HG03095 (cell line): ENCODE measurements at regions not wholly inside any gene's neighbourhood (a gene's known extent, or its start where the extent isn't known, plus 50 kb on each side); places are given as distances from the start of the nearest gene placed in this dataset.

Source experiments
- ATAC-seq: cut with Tn5 transposase; IDR thresholded peaks from one replicate; pipeline ENCODE4 v1.9.1; 2021; ENCODE audit warnings: moderate library complexity; ENCODE audit not compliant: unreplicated experiment

DNA sequence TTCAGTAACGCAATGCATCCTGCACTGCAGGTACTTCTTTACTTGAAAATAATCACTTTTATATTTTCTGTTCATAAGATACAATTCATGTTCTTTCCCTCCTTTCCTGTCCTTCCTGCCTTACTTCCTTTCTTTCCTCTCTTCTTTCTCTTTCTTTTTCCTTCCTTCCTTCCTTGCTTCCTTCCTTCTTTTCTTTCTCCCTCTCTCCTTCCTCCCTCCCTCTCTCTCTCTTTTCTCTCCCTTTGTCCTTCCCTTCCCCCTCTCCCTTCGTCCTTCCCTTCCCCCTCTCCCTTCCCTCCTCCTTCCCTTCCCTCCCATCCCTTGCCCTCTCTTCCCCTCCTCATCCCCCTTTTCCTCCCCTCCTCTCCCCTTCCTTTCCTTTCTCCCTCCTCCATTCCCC, 227.8 kb upstream of the KLF6 start:
- no peak for ATAC-seq

DNA sequence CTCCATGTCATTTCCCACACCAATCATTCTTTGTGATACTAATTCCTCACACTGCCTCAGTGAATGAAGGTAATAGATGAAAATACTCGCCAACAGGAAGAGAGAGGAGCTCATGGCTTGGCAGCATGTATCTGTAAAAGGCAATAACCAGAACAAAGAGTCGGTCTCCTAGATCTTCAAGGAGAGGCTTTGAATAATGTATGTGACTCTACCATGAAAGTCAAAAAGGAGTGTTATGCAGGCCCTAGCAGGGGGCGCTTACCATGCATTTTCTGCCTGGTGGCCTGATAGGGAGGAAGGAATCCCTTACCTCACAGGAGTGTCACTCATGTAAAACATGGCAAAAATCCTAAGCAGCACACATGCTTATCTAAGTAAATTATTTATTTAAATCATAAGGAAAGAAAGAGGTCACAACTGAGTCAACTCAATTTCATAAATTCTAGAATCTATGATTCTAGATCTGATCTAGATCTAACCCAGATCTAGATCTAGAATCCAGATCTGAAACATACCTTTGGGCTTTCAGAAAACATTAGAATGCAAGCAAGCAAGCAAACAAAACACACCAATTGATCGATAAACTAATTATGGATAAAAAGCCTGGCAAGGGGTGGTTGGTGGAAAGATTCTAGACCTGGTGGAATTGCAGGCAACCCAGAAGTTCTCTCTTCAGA, 226.3 kb upstream of the KLF6 start:
- no peak for ATAC-seq

- no peak for ATAC-seq
Measured at GRCh38 chr10:4008676-4009382, 223.8 kb upstream of the KLF6 start.

DNA sequence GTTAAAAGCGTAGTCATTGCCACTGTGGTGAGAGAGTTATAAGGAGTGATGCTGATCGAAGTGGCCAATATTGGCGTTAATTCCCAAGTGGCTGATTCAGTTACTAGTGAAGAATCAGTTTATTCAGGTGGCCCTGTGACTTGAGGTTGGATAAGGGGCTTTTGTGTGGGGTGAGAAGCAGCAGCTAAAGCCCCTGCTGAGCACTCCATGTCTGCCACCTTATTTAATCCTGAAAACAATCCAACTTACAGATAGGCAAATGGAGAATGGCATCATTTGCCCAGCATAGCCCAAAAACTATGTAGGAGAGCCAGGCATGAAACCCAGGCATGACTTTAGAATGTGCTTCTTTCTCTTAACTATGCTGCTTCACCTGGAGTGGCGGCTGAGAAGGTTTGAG, 222.8 kb upstream of the KLF6 start:
- no peak for ATAC-seq

- ATAC-seq: no peak
Measured at GRCh38 chr10:4006858-4007257, 221.8 kb upstream of the KLF6 start.

GRCh38 chr10:4006051-4006450, 221.0 kb upstream of the KLF6 start:
- ATAC-seq: no peak

DNA sequence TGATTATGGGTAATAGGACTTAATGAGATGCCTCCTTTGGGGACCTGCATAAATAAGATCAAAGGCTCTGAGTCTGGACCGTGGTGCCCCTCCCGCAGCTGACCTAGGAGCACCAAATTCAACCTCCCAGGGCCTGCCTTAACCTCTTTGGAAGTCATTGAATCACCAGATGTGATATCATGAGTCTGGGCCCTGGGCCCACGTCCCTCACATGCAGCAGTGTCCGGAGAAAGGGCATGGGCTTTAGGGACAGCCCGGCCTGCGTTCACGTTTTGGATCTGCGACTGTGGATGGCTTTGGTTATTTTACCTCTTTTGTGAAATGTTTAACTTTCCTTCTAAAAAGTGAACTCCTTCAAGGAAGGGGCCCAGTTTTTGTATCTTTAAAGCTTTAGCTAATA, 220.0 kb upstream of the KLF6 start:
- no peak for ATAC-seq

DNA sequence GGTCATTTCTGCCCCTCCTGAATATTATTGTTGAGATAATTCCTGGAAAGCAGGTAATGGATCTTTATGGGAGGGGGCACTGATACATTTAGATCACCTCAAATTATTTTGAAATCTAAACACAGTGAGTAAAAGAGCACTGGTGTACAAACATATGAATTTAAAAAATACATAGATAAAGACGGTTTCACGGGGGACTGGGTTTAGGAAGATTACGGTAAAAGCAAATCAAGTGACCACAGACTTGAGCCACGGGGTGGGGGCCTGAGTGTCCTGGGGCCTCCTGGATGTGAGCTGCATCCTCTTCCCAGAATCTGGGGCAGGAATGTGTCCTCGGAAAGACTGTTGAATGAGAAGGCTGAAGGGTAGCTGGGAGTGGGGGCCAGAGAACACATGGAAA, 219.1 kb upstream of the KLF6 start:
- no peak for ATAC-seq

DNA sequence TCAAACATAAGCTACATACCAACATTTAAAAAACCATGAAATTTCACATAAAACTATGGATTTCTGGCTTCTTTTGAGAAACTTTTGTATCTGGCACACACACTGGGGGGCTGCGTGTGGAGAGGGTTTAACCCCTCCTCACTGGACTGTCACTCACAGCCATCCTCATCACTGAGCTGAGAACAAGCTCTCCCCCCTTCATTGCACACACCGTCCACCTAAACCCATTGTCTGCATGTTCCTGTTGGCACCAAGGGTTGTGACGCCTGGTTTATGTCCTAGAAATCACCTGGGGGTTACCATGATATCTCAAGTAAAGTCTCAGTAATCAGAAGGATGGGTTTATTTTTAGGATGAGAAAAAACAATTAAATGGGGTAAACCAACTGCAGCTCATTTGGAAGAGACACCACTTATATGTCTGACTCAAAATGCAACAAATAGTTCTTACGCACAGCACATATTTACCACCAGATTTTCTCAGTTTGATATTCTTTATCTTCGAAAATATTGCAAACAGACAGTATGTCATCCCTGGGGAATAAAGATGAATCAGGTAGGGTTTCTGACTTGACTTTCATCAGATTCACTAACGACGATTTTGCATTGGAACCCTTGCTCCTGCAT, 218.5 kb upstream of the KLF6 start:
- no peak for ATAC-seq

DNA sequence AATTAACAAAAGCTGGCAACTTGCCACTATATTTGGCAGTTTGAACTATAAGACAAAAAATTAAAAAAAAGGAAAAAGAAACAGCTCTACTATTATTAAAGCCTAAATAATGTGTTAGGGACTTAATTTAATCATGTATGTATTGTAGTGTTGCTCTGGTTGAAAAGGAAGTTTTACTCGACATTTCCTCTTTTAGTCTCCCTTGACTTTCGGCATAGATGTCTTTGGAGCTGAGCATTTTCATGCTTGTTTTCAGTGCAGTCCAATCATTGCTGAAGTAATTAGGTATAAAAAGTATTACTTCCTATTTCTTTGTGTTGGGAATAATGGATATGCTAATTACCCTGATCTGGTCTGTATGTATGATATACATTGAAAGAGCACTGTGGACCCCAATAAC, 216.8 kb upstream of the KLF6 start:
- ATAC-seq: no peak

DNA sequence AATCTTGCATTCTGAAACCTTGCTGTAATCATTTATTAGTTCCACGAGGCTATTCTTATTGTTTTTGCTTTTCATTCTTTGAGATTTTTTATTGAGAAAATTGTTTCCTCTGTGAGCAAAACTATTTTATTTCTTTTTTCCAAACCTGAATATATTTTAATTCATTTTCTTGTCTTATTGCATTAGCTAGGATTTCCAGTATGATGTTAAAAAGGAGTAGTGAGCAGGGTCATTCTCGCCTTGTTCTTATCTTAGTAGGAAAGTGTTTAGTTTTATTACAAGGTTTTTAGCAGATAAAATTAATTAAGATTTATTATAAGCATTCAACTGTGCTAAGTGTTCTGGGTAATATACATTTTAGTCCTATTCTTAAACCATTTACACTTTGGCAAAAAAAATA, 214.6 kb upstream of the KLF6 start:
- no peak for ATAC-seq

DNA sequence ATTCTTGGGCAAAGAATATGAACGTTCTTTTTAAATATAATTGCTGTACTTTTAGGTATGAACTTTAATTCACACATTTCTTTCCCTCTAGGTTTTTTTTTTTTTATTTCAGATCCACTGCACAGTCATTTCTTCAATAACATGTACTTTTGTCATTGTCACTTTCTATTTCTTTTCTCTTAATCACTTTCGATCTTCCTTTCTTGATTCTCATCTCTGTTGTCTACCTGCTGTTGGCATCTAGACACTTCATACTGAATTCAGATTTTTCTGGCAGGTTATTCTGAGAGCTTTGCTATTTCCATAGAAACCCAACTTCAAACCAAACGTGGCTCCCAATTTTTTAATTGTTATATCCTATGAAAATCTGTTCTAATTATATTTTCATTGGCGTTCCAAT, 211.7 kb upstream of the KLF6 start:
- ATAC-seq: no peak

DNA sequence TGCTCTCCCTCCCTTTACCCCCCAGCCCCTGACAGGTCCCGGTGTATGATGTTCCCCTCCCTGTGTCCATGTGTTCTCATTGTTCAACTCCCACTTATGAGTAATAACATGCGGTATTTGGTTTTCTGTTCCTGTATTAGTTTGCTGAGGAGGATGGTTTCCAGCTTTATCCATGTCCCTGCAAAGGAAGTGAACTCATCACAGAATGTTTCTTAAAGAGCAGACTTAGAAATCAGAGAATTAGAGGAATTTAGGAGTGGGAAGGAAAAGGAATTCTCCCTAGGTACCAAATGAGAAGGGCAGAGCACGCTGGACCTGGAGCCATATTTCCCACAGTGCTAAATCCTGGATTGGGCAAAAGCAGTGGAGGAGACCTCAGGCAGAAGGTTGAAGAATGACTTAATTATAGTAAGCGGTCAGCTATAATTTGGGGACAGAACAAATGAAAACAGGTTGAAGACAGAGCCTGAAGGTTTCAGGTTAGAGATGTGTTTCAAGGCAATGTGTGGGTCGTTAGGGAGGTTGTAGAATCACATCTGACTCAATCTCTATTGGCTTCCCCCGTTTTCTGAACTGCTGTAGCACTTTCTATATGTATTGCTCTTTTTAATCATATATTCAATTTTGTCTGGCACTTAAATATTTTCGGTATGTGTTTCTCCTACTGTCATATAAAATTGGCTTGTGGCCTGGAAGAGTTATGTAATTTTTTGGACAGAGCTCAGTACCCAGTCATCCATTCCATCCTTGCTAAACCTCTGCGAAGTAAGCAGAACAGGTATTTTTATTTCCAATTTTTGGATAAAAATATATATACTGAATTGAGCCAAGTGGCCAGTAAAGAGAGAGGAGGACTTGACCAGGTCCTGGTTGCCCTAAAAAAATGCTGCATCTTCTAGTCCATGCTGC, 210.5 kb upstream of the KLF6 start:
- no peak for ATAC-seq

- no peak for ATAC-seq
Measured at GRCh38 chr10:3992382-3993178, 207.6 kb upstream of the KLF6 start.

- no peak for ATAC-seq
Measured at GRCh38 chr10:3990307-3990706, 205.3 kb upstream of the KLF6 start.

GRCh38 chr10:3987143-3987974, 202.3 kb upstream of the KLF6 start:
- no peak for ATAC-seq

DNA sequence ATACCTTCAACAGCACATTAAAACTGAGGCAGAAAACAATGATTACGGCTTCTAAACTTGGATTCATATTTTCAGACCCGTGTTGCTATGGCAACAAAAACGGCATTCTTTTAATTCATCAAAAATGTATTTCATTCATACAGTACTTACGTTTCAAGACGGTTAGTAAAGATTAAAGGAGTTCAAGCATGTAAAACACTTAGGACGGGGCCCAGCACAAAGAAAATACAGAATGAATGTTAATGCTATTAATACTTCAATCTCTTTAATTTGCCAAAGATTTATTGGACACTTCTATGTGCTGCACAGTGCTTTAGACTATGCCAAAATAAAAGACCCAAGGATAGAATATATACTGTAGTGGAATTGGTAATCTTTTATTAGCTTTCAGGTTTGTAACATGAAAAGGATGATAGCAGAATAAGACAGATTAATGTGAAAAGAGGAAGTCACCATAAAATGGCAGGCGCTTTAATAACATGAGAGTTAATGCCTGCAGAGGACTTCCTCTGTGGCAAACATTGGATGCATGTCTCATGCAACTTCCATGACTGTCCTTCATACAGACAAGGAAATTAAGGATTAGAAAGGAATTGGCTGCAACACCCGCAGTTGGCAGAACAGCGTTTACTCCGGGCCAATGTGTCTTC, 201.6 kb upstream of the KLF6 start:
- ATAC-seq: no peak

DNA sequence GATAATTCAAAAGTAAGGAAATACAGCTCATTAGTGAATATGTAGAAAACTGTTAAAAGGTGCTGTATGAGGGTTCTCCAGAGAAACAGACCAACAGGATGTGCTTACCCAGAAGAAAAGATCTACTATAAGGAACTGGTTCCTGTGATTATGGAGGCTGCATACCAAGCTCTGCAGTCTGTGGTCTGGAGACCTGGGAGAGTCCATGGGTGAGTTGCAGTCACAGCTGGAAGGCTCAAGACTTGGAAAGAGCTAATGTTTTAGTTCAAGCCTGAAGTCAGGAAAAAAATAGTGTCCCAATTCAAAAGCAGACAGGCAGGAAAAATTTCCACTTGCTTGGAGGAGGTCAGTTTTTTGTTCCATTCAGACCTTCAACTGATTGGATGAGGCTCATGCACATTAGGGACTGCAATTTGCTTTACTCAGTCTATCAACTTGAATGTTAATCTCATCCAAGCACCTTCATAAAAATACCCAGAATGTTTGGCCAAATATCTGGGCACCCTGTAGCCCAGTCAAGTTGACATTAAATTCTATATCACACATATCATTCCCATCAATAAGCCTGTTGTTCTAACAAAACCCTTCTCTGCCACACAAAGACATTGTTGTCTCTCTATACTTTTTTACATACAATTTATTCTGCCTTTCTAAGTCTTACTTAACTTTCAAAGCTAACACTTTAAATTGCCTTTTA, 197.9 kb upstream of the KLF6 start:
- ATAC-seq: no peak

DNA sequence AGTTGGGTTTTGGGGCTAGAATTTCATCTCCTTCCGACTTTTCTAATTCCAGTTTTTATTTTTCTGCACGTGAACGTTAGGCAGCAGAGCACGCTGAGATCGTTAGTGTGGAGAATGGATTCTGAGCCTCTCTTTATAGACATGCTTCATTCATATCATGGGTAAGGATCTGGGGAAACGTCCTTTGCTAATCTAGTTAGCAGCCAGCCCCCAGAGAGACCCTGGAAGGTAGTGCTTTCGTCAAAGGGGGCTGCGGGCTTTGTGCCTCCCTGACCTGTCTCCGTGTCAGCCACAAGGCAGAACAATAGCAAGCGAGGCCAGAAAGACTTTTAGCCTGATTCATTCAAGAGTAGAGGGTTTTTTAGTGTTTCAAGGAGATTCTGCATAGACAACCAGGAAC, 196.3 kb upstream of the KLF6 start:
- ATAC-seq: no peak
